IPS DF 4.7 (cell line): ENCODE measurements at regions not wholly inside any gene's neighbourhood (a gene's known extent, or its start where the extent isn't known, plus 50 kb on each side); places are given as distances from the start of the nearest gene placed in this dataset.
"Not testable (repeated sequence)": the region's sequence is repeated elsewhere in the genome, so short reads cannot be mapped to it uniquely, and the experiment has no call there.

Experiments
- DNase-seq: peaks from one replicate; pipeline ENCODE4 v3.0.0-alpha.2; 2013; ENCODE audit warnings: low spot score; ENCODE audit errors: extremely low read depth

- DNase-seq: no peak
Observed at GRCh38 chr12:47410862-47411261, 295.0 kb downstream of the RPAP3 start.

- no peak for DNase-seq
Observed at GRCh38 chr12:47410383-47410782, 295.4 kb downstream of the RPAP3 start.

GRCh38 chr12:47409310-47409987 lies 296.4 kb downstream of the RPAP3 start:
- DNase-seq: no peak

GRCh38 chr12:47408171-47408871 lies 297.5 kb downstream of the RPAP3 start:
- DNase-seq: peak; percentile 38

- no peak for DNase-seq
Observed at GRCh38 chr12:47407463-47408129, 298.2 kb downstream of the RPAP3 start.

- no peak for DNase-seq
Observed at GRCh38 chr12:47403681-47404080, 302.1 kb downstream of the RPAP3 start.

- DNase-seq: not testable (repeated sequence)
Observed at GRCh38 chr12:47401196-47401595, 304.6 kb downstream of the RPAP3 start.

- no peak for DNase-seq
Observed at GRCh38 chr12:47400266-47400665, 305.6 kb downstream of the RPAP3 start.

GRCh38 chr12:47397664-47398281 lies 308.1 kb downstream of the RPAP3 start:
- peak; percentile 22 for DNase-seq

- DNase-seq: no peak
Observed at GRCh38 chr12:47396902-47397663, 308.7 kb downstream of the RPAP3 start.

- no peak for DNase-seq
Observed at GRCh38 chr12:47394070-47394469, 311.8 kb downstream of the RPAP3 start.

GRCh38 chr12:47393403-47393790 lies 312.4 kb downstream of the RPAP3 start:
- no peak for DNase-seq

GRCh38 chr12:47391566-47391965 lies 311.8 kb upstream of the AMIGO2 start:
- no peak for DNase-seq

- DNase-seq: no peak
Observed at GRCh38 chr12:47388712-47389111, 309.0 kb upstream of the AMIGO2 start.

- no peak for DNase-seq
Observed at GRCh38 chr12:47387994-47388393, 308.2 kb upstream of the AMIGO2 start.

- no peak for DNase-seq
Observed at GRCh38 chr12:47385653-47386052, 305.9 kb upstream of the AMIGO2 start.

- DNase-seq: no peak
Observed at GRCh38 chr12:47383942-47384341, 304.2 kb upstream of the AMIGO2 start.

- no peak for DNase-seq
Observed at GRCh38 chr12:47382305-47382704, 302.5 kb upstream of the AMIGO2 start.

- no peak for DNase-seq
Observed at GRCh38 chr12:47378907-47379306, 299.1 kb upstream of the AMIGO2 start.

- no peak for DNase-seq
Observed at GRCh38 chr12:47378222-47378582, 298.4 kb upstream of the AMIGO2 start.

GRCh38 chr12:47377414-47378221 lies 297.9 kb upstream of the AMIGO2 start:
- no peak for DNase-seq
